NCI-H748 (cell line): ENCODE measurements at regions not wholly inside any gene's neighbourhood (a gene's known extent, or its start where the extent isn't known, plus 50 kb on each side); places are given as distances from the start of the nearest gene placed in this dataset.
"Not testable (repeated sequence)": the region's sequence is repeated elsewhere in the genome, so short reads cannot be mapped to it uniquely, and the experiment has no call there.

Experiments
- DNase-seq: peaks from one replicate; lab custom pipeline; 2025; ENCODE audit not compliant: unreplicated experiment; lab: John Stamatoyannopoulos, UW

DNA sequence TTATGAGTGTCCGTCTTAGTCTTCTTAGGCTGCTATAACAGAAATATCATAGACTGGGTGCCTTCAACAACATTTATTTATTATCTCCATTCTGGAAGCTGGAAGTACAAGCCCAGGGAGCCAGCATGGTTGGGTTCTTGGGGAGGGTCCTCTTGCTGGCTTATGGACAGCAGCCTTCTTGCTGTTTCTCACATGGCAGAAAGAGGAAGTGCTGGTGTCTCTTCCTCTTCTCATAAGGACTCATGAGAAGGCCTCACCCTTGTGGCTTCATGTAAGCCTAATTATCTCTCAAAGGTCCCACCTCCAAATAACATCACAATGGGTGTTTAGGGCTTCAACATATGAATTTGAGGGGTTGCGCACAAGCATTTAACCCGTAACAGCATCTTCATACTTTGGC is 207.0 kb upstream of the COX10 start:
- DNase-seq = no peak

DNA sequence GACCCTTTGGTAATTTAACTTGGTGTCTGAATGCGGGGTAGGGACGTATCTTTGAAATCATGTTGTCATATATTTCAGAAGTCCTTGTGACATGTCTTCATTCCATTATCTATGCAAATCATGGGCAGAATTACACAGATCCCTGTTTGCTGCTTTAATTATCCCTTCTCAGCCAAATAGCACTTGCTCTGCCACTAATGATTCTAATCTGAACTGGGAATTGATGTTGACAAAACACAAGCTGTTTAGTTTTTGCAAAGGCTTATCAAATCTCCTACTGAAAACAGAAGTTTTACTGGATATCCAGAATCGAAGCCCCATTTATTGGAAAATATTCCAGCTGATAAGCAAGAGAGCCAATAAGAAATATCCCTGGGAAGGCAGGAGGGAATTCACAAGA is 205.9 kb upstream of the COX10 start:
- DNase-seq = no peak

DNA sequence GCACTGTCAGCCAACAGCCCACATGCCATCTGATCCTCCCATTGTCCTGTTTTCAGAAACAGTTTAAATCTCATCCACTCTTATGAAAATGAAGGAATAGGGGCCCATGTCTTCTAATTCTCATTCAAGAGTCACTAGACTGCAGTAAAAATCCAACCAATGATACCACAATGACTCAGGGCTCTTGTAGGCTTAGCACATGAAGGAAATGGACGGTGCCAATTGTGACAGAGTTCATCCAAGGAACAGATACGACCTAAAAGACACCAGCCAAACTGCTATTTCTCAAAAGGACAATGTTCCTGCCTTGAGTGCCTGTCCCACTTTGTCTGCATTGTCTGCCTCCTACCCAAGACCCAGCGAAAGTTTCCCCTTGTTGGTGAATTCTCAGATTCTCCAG is 204.8 kb upstream of the COX10 start:
- DNase-seq = no peak

DNA sequence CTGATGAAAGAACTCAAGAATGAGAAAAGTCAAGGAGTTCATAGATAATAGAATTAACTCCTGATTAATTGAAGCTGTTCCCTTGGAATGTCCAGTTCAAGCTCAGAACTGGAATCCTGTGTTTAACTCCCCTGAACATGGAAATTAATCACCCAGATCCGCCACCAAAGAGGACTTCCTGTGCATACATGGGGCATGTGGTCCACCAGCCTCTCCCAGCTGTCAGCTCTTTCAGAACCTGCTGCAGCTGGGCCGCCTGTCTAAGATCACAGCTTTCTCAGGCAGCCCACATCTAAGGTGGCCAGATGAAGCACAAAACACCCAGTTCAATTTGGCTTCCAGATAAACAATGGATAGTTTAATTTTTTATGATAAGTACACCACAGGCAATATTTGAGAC is 203.7 kb upstream of the COX10 start:
- no peak for DNase-seq

DNA sequence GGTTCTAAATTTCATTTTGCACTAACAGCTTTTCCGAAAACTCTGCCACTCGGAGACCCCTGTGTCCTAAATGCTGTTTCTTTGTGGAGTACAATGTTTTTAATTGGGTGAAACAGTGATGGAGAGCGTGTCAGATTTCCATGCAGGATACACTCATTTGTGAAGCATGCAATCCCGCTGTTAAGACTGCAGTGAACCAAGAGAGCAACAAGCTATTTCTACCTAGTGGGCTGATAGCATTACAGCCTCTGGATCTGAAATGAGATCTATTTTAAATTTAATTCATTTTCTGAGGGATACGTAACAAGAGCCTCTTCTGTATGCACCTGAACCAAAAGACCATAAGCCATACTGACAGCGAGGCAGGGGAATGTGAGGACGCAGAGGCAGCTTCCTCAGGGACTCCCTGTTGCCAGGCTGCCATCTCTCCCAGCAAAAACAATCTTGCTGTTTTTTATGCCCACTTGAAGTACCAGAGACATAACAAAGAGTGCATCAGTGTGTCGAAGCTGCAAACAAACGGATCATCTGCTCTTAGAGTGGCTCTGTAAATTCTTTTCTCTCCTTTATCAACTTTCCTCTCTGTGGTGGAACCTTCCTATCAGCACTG is 199.9 kb upstream of the COX10 start:
- no peak for DNase-seq

DNA sequence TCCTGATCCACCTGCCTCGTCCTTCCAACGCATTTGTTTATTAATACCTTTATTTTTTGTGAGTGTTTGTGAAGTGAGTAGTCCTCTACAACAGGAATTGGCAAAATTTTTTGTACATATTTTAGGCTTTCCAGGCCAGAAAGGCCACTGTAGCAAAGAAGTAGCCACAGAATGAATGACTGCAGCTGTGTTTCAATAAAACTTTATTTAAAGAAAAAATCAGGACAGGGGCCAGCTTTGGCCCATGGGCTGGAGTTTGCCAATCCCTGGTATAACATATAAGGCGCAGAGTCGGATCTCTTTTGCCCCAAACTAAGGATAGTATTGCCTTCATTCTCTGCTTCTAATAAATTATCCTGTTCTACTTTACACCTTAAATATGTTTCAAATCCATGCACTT is 198.0 kb upstream of the COX10 start:
- no peak for DNase-seq

DNA sequence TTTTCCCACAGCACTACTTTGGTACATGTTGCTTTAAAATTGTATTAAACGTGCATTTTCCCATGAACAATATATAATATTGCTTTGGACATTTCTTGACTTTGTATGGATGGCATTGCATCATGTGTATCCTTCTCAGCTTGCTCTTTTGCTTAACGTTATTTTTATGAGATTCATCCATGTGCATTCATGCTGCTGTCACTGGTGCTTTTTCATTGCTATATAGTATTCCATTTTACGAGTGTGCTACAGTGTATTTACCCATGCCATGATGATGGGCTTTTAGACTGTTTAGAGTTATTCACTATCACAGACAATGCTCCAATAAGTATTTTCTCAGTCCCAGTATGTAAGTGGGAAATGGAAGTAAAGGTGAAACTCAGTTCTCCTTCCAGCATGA is 195.2 kb upstream of the COX10 start:
- DNase-seq = no peak

DNA sequence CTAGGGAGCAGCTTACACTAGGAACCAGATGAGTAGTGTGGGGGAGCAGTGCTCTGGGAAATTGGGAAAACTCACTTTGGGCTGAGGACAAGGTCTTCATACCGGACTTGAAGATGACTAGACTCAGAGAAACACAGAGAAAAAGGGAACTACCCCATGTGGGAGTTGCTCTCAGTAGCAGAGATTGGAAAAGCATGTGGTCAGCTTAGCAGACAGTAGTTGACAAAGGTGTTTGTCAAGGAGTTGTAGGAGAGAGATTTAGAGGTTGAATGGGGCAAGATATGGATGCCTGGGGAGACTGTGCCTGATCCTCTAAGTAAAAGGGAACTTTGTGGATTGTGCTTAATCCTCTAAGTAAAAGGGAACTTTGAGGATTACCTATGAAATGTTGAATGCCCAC is 194.5 kb upstream of the COX10 start:
- no peak for DNase-seq

DNA sequence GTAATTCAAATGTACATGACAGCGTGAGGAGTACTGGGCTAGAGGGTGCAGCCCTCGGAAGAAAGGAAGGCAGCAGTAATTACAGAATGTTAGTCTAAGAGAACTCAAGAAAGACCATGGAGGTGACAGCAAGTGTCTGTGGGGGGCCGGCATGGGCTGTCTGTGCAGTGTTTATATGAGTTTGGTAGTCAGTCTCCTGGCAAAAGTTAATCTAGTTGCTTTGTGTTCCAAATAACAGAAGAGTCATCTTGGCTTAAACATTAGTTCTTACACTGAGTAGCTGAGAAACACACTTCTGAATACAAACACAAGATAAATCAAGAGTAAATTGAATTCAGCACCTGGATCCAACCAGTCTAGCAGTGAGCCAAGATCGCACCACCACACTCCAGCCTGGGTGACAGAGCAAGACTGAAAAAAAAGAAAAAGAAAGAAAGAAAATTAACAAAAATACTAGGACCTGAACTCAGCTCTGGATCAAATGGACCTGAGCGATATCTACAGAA is 189.3 kb upstream of the COX10 start:
- no peak for DNase-seq

DNA sequence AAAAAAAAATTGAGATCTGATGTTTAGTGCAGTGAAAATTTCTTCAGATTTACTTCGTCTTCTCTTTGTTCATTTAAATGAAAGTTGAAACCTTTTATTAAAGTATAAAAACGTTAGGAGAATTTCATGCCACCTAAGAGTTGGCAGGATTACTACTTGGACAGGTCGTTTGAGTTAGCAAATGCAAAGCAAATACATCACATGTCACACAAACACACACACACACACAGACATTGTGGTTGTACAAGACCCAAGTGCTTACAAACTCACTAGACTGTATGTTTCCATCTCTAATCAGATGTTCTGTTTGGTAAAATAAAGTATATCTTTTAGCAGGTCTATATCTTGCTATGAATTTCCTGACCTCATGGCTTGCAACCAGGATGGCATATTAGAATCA is 185.6 kb upstream of the COX10 start:
- no peak for DNase-seq

DNA sequence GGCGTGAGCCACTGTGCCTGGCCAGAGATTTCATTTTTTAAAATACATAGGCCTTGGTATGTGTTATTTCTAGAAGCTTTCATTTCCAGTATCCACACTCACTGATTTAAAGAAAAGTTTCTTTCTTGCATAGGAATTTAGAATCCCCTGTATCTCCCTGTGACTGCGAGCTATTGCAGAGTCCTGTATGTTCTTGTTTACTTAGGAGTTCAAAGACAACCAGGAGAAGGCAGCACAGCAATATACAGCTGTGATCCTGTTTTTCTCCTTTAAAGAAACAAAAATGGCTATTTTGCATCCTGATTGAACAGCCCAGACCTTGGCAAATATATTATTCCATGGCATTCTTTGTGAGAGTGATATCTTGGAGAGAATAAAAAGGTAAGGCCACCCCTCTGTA is 185.0 kb upstream of the COX10 start:
- no peak for DNase-seq

DNA sequence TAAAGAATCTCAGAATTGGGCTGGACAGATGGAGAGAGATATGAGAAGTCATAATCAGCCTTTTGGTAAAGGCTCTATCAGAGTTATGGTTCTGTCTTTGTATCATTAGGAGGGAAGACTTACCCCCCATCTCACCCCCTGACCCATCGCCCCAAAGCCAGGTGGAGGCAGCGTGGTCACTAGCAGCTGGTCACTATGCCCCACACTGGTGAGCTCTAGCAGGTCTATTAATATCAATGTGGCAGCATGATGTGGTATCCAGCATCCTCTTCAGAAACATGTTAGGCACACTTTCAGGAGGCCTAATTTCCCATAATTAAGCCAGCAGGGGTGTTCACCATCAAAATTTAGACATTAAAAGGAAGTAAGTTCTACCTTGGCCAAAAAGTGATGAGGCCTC is 183.8 kb upstream of the COX10 start:
- DNase-seq = no peak

DNA sequence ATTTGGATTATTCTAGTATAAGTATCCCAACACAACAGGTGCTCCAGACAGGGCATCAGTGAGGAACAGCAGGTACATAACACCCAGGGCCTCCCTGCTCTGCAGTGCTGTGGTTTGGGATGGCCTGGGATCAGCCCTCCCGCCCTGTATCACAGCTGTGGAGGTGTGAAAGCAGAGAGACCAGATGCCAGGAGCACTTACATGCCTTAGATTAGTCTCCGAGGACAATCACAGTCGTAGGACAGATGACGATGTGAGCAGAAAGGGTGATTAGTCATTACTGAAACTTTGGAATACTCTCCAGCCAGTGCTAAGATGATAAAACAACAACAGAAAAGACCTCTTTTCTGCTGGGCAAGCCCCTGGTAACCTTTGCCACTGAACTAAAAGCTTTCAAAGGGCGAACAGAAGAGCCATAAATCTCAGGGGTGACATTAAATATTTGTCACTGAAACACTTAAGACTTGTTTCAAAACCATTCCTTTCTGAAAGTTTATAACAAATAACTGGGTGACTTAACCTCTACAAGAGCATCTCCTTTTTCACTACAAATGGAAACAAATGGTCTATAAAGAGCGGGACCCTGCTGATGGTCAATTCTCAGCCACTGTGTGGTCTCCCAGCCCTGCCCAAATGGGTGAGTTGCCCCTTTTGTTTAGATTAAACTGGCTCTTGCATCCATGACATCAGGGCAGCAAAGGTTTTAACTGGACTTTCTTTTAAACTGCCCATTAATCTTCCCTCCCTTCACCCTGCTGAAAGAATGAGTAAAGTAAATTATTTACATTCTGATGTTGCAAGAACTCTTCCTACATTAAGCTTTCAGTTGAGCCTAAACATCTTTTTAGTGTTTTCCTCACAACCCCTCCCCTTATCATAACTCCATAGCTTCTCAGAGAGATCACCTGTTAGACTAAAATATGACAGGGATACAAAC is 183.1 kb upstream of the COX10 start:
- DNase-seq = no peak

DNA sequence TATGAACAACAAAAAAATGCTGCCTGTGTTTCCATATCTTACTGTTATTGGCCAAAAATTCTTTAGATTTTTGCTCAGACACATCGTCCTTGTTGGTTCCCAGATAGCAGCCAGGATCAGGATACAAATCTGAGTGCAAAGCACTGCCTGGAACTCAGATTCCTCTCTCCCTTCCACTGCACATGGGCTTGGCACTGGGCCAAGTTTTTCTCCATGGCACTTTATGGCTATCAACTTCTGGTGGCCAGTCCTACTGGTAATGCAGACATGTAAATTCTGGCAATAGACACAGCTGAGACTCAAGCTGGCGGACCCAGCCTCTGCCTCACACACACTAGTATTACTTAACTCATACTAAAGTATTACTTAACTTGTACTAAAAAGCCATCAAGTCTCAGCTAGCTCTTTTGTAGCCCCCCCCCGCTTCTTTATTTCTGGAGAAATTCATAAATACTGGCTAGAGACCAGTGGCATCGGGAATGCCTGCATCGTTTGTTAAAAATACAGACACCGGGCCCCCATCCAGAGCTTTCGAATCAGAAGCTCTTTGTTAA is 181.2 kb upstream of the COX10 start:
- DNase-seq = no peak

DNA sequence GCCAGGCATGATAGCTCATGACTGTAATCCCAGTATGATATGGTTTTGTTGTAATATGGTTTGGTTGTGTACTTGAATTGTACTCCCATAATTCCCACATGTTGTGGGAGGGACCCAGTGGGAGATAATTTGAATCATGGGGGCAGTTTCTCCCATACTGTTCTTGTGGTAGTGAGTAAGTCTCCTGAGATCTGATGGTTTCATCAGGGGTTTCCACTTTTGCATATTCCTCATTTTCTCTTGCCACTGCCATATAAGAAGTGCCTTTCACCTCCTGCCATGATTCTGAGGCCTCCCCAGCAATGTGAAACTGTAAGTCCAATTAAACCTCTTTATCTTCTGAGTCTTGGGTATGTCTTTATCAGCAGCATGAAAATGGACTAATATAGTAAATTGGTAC is 160.3 kb upstream of the COX10 start:
- not testable (repeated sequence) for DNase-seq

DNA sequence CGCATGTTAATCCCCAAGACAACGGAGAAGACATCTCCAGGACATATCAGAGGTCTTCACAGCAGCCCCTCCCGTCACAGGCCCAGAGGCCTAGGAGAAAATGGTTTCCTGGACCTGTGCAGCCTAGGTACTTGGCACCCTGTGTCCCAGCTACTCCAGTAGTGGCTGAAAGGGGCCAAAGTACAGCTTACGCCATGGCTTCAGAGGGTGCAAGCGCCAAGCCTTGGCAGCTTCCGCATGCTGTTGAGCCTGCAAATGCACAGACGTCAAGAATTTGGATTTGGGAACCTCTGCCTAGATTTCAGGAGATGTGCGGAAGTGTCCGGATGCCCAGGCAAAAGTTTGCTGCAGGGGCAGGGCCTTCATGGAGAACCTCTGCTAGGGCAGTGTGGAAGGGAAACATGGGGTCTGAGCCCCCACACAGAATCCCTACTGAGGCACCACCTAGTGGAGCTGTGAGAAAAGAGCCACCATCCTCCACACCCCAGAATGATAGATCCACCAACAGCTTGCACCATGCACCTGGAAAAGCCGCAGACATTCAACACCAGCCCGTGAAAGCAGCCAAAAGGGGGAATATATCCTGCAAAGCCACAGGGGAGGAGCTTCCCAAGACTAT is 159.3 kb upstream of the COX10 start:
- DNase-seq = no peak

DNA sequence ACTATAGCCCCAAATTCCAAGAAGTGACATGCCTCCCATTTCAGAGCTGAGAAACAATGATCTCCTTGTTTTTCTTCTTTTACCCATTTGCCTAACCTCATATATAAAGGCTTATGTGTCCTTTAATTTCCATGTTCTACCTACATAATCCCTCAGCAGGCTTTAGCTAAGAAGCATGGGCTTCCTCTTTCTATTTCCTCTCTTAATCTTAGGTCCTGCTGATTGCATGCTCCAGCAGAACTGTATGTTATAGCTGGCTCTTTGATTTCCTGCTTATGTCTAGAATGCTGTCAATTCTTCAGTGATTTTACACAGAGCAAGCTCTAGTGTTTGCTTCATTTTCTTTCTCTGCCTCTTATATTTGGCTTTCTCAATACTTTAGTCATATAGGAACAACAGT is 151.7 kb upstream of the COX10 start:
- DNase-seq = no peak

DNA sequence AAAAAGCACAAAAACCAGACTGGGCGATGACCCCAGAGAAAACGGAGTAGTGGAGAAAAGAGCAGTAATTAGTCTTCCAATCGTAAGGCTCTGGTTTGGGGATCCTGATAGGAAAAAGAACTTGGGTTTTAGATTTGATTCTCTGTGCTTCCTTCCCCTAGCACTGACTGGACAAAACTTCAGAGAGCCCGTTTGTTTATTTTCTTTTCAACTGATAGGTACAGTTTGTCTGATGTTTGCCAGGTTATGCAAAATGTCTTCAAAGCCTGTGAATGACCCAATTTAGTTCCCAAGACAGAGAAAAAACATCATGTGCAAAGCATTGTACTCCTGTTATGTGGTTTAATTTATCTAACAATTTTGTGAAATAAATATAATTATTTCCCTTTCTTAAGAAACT is 151.1 kb upstream of the COX10 start:
- no peak for DNase-seq

DNA sequence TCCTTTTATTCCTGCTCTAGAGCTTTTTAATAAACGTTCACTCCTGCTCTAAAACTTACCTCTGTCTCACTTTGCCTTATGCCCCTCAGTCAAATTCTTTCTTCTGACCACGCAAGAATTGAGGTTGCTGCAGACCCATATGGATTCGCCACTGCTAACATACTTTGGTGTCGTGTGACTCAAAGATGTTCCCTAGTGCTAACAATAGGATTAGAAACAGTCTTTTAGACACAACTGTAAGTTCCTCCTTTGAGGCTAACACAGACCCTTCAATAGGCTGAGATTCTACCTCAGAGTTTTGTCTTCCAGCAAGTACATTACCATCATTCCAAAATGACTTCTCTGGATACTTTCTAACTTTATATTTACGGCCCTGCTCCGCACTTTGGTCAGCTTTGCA is 149.5 kb upstream of the COX10 start:
- DNase-seq = no peak

DNA sequence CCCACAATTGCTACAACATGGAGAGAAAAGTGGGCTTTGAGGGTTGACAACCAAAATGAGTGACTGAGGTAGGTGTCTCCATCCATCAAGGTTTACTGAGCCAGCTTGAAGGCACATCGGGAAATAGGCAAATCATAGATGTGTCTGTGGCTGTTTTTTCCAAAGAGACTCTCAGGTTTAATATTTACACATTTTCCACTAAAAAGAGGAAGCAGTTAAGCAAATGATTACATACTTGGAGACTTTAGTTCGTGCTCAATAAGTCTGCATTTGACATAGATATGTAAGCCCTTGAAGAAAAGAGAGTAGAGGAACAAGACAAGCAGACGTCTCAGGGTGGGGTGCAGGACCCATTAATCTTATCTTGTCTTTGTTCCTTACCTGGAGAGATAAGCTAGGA is 148.9 kb upstream of the COX10 start:
- no peak for DNase-seq

DNA sequence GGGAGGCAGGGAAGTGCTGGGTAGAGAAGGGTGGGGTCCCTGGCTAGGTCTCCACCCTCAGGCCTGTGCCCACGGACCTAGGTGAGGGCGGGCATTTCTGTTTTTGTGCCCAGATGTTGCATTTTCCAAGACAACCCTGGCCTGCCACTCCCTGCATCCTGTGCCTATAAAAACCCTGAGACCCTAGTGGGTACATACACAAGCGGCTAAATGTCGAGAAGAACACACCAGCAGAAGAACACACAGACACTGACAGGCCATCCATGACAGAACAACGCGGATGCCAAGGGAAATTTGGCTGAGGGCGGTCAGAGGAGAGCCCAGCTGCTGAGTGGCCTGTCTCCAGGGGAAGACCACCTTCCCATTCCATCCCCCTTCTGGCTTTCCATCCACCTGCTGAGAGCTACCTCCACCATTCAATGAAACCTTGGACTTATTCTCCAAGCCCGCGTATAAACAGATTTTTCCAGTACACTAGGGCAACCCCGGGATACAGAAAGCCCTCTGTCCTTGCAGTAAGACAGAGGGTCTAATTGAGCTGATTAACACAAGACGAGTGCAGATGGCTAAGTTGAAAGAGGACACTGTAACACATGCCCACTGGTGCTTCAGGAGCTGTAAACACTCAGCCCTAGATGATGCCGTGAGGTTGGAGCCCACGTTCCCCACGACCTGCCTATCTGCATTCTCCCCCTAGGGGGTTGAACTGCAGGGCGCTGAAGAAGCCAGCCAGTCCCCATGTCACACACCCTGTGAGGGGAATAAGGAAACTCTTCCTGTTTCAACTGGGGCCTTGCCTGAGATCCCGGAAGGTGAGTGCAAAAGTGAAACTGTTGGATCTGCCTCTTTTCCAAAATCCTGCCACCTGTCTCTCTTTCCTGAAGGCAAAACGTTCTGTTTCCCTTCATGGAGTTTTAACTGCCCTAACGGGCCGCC is 147.2 kb upstream of the COX10 start:
- DNase-seq = no peak
